Naive B cell (primary cell): ENCODE measurements at regions not wholly inside any gene's neighbourhood (a gene's known extent, or its start where the extent isn't known, plus 50 kb on each side); places are given as distances from the start of the nearest gene placed in this dataset.
A peak's percentile ranks its signal among the peaks of the same experiment; 100 is the strongest.
"Not testable (repeated sequence)": the region's sequence is repeated elsewhere in the genome, so short reads cannot be mapped to it uniquely, and the experiment has no call there.

Source experiments
- ATAC-seq, 2 donors: fragments of 150-1000 bp; cut with Tn5 transposase; 2 replicates each; pipeline ENCODE4 v1.10.0; 2021; ENCODE audit warnings: low read depth in 2 of 2, mild to moderate bottlenecking in 2 of 2, moderate library complexity in 2 of 2
- DNase-seq: peaks from one replicate; pipeline ENCODE4 v3.0.0; 2022
- H3K27ac Mint-ChIP-seq, 6 donors: one replicate each; pipeline ENCODE4 v1.8.0; 2020 to 2022; ENCODE audit warnings: mild to moderate bottlenecking in 6 of 6, mixed read lengths in 6 of 6, moderate library complexity in 5 of 6, inconsistent platforms in 2 of 6
- H3K27me3 Mint-ChIP-seq, 3 donors: one replicate each; pipeline ENCODE4 v1.8.0; 2021 to 2022; ENCODE audit warnings: mixed read lengths in 3 of 3, mild to moderate bottlenecking in 1 of 3
- H3K36me3 Mint-ChIP-seq, 2 donors: one replicate each; pipeline ENCODE4 v1.8.0; 2020 to 2022; ENCODE audit warnings: mixed read lengths in 2 of 2, inconsistent platforms in 1 of 2, mild to moderate bottlenecking in 1 of 2
- H3K4me1 Mint-ChIP-seq, 3 donors: one replicate each; pipeline ENCODE4 v1.8.0; 2020 to 2022; ENCODE audit warnings: mixed read lengths in 3 of 3, inconsistent platforms in 1 of 3, mild to moderate bottlenecking in 1 of 3, moderate library complexity in 1 of 3
- H3K4me3 Mint-ChIP-seq, 8 donors: one replicate each; pipeline ENCODE4 v1.8.0; 2020 to 2022; ENCODE audit warnings: mild to moderate bottlenecking in 8 of 8, mixed read lengths in 8 of 8, moderate library complexity in 8 of 8, inconsistent platforms in 2 of 8
- H3K9me3 Mint-ChIP-seq, 7 donors: one replicate each; pipeline ENCODE4 v1.8.0; 2020 to 2022; ENCODE audit warnings: mixed read lengths in 7 of 7, mild to moderate bottlenecking in 5 of 7, inconsistent platforms in 2 of 7, moderate library complexity in 1 of 7

GRCh38 chrX:55142206-55142918, 53.5 kb downstream of the PAGE2 start:
- Mint-ChIP-seq H3K27me3 (no peaks in the 10 kb centered on the region), H3K4me3 (no peak overlapping the region), H3K27ac (no peak overlapping the region), H3K36me3 (peaks cover 0 to 8% of the 10 kb centered on the region in 2 donors), H3K4me1 (no peaks in the 10 kb centered on the region), H3K9me3 (peaks cover 1 to 11% (median 9%) of the 10 kb centered on the region in 7 donors)
- DNase-seq (no peak), ATAC-seq (no peak)

GRCh38 chrX:55142919-55143310, 54.1 kb downstream of the PAGE2 start:
- peak overlapping the region in 1 of 6 donors; percentile 44 for H3K27ac Mint-ChIP-seq
- H3K36me3 Mint-ChIP-seq: peaks cover 0 to 8% of the 10 kb centered on the region in 2 donors
- no peaks in the 10 kb centered on the region for H3K27me3 Mint-ChIP-seq
- no peak for ATAC-seq
- H3K9me3 Mint-ChIP-seq: peaks cover 1 to 11% (median 9%) of the 10 kb centered on the region in 7 donors
- no peaks in the 10 kb centered on the region for H3K4me1 Mint-ChIP-seq
- DNase-seq: no peak
- H3K4me3 Mint-ChIP-seq: peak overlapping the region in 1 of 8 donors; percentile 66

DNA sequence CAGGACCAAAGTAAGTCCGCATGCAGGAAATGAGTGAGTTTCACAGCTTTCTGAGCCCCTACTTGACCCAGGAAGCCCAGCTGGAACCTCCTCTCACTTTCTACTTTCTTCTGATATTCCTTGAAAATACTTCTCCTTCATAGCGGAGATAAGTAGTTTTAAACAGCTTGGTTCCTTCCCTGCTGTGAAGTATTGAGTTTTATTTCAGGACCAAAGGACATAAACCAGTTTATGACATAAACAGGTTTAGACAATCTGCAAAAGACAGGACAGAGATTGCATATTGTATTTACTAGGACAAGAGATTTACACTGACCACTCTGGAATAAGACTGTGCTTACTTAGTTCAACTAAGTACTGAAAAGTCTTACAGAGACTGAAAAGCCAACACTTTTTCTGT, 54.8 kb downstream of the PAGE2 start:
- Mint-ChIP-seq H3K9me3 (peaks cover 1 to 10% (median 5%) of the 10 kb centered on the region in 7 donors), H3K36me3 (peaks cover 0 to 6% of the 10 kb centered on the region in 2 donors), H3K4me1 (no peaks in the 10 kb centered on the region), H3K27ac (no peak overlapping the region), H3K4me3 (no peak overlapping the region), H3K27me3 (no peaks in the 10 kb centered on the region)
- ATAC-seq (no peak), DNase-seq (no peak)

DNA sequence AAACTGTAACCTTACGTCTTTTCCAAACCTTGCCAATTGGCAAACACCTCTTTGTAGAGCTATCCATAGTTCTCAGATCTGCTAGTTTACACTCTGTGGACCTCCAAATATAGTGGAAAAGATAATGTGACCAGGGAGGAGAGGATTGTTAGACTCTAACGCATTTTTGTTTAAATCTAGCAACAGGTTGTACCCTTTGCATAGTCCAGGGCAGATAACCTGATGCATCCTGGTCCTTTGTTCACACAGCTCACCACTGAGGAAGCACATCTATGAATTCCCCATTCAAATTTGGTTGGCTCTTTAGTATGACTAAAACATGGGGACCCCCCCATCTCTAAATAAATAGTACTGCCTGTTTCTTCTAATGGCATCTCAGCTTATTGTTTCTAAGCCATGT, 55.9 kb downstream of the PAGE2 start:
- ATAC-seq: no peak
- peaks cover 0 to 5% (median 0%) of the 10 kb centered on the region in 7 donors for H3K9me3 Mint-ChIP-seq
- no peaks in the 10 kb centered on the region for H3K27me3 Mint-ChIP-seq
- H3K4me3 Mint-ChIP-seq: no peak overlapping the region
- no peak for DNase-seq
- H3K4me1 Mint-ChIP-seq: no peaks in the 10 kb centered on the region
- no peak overlapping the region for H3K27ac Mint-ChIP-seq
- no peaks in the 10 kb centered on the region for H3K36me3 Mint-ChIP-seq

GRCh38 chrX:55149242-55149641, 60.4 kb downstream of the PAGE2 start:
- DNase-seq: no peak
- H3K4me1 Mint-ChIP-seq: no peaks in the 10 kb centered on the region
- H3K27me3 Mint-ChIP-seq: no peaks in the 10 kb centered on the region
- H3K36me3 Mint-ChIP-seq: no peaks in the 10 kb centered on the region
- ATAC-seq: no peak
- H3K27ac Mint-ChIP-seq: no peak overlapping the region
- H3K9me3 Mint-ChIP-seq: no peaks in the 10 kb centered on the region
- H3K4me3 Mint-ChIP-seq: no peak overlapping the region

DNA sequence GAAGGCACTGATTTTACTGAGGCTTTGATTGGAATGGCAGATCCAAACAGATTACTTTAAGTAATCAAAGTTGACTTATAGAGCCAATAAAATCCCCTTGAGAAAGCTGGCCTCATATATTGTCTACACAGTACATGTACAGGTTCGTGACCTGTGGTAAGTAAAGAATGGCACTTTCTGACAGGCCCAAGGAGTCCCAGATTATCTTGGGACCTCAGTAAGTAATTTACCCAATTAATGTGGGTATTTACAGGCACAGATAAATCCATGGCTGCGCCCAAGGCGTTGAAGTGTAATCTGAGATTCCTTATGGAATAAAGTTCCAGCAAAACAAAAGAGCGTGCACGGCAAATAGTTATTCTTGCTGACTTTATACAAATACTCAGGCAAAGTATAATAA, 62.4 kb downstream of the PAGE2 start:
- ATAC-seq: no peak
- Mint-ChIP-seq H3K4me1 (no peaks in the 10 kb centered on the region), H3K27me3 (no peaks in the 10 kb centered on the region), H3K27ac (no peak overlapping the region), H3K4me3 (no peak overlapping the region), H3K36me3 (no peaks in the 10 kb centered on the region), H3K9me3 (no peaks in the 10 kb centered on the region)
- no peak for DNase-seq

- peaks cover 4 to 12% (median 8%) of the 10 kb centered on the region in 3 donors for H3K27me3 Mint-ChIP-seq
- no peak for DNase-seq
- no peak for ATAC-seq
- H3K27ac Mint-ChIP-seq: peak overlapping the region in 1 of 6 donors; percentile 68
- H3K36me3 Mint-ChIP-seq: peaks cover 0 to 7% of the 10 kb centered on the region in 2 donors
- H3K4me1 Mint-ChIP-seq: peaks cover 7 to 15% (median 10%) of the 10 kb centered on the region in 3 donors
- H3K9me3 Mint-ChIP-seq: peaks cover 0 to 4% (median 0%) of the 10 kb centered on the region in 7 donors
- H3K4me3 Mint-ChIP-seq: peak overlapping the region in 1 of 8 donors; percentile 96
These were observed 60.6 kb upstream of the PAGE5 start for GRCh38 chrX:55159551-55159950.

DNA sequence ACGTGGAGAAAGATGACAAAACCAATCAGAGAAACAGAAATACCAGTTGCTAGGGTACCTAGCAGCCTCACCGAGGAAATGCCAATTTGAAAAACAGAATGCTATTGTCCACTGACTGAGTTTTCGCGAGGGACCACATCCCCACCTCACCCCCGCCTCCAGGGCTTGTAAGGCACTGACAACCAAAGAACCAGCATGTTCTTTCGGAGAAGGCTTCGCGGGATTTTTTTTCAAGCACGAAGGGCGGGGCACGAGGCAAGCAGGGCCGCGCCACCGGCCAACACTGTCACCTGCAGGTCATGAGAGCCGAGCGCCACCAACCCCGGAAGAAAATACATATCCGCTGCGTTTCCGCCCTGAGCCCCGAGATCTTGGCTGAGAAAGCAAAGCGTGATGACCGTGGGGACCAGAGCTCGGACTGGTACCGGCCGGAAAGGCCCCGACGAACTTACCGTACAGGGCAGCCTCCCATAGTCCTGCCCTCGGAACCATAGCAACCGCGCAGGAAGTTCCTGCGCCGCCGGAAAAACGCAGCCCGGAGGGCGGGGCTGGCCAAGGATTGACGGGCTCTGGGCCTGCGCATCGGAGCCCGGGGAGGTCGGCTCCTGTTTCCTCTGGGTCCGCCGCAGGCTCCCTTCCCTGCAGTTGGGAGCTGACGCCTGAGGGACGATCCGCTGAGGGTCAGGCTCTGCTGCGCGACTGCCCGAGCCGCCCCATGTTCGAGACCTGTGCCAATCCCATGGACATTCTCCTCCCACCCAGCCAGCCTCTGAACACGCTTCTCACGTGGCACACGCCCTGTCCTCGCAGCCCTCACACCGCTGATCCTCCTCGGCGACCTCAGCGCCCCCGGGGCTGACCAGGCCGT, 59.2 kb upstream of the PAGE5 start:
- peaks cover 0 to 7% (median 0%) of the 10 kb centered on the region in 7 donors for H3K9me3 Mint-ChIP-seq
- peaks cover 7 to 15% (median 10%) of the 10 kb centered on the region in 3 donors for H3K4me1 Mint-ChIP-seq
- peaks cover 0 to 7% of the 10 kb centered on the region in 2 donors for H3K36me3 Mint-ChIP-seq
- H3K27me3 Mint-ChIP-seq: peaks cover 6 to 21% (median 21%) of the 10 kb centered on the region in 3 donors
- ATAC-seq: peak; percentile 85 to 87
- DNase-seq: peak; percentile 88
- peak overlapping the region; percentile 93 to 99 (median 98) for H3K27ac Mint-ChIP-seq
- H3K4me3 Mint-ChIP-seq: peak overlapping the region; percentile 83 to 96 (median 94)

DNA sequence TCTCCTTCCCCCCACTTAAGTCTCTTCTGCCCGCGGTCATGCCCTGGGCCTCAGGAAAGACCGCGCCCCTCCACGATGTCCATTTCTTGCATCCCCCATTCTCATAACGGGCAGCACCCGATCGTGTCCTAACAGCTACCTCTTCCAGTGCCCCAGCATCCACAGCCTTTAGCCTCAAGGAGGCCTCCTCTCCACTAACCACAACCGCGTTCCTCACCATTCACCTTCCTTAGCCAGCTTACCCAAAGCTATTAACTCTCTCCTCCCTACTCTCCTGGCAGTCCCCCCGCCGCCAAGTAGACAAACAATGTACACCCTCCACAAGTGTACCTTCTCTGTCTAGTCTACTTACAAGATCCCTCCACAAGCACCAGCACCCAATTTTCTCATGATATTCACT, 58.6 kb upstream of the PAGE5 start:
- no peak for ATAC-seq
- H3K27me3 Mint-ChIP-seq: peaks cover 10 to 27% (median 23%) of the 10 kb centered on the region in 3 donors
- H3K4me1 Mint-ChIP-seq: peaks cover 7 to 15% (median 10%) of the 10 kb centered on the region in 3 donors
- no peak for DNase-seq
- H3K36me3 Mint-ChIP-seq: peaks cover 0 to 7% of the 10 kb centered on the region in 2 donors
- peak overlapping the region; percentile 83 to 96 (median 94) for H3K4me3 Mint-ChIP-seq
- H3K27ac Mint-ChIP-seq: peak overlapping the region; percentile 93 to 99 (median 98)
- peaks cover 0 to 7% (median 0%) of the 10 kb centered on the region in 7 donors for H3K9me3 Mint-ChIP-seq

- Mint-ChIP-seq H3K9me3 (peaks cover 0 to 7% (median 0%) of the 10 kb centered on the region in 7 donors), H3K27ac (no peak overlapping the region), H3K4me3 (peak overlapping the region in 1 of 8 donors; percentile 15), H3K36me3 (peaks cover 0 to 7% of the 10 kb centered on the region in 2 donors), H3K4me1 (peaks cover 7 to 15% (median 10%) of the 10 kb centered on the region in 3 donors), H3K27me3 (peaks cover 10 to 31% (median 27%) of the 10 kb centered on the region in 3 donors)
- DNase-seq: no peak
- no peak for ATAC-seq
These were observed 57.0 kb upstream of the PAGE5 start for GRCh38 chrX:55163171-55163570.

- not testable (repeated sequence) for H3K27ac Mint-ChIP-seq, H3K36me3 Mint-ChIP-seq
These were observed 55.1 kb upstream of the PAGE5 start for GRCh38 chrX:55165026-55165425.

GRCh38 chrX:55167124-55167803, 52.9 kb upstream of the PAGE5 start:
- no peak for DNase-seq
- Mint-ChIP-seq H3K27ac (no peak overlapping the region), H3K4me3 (no peak overlapping the region), H3K4me1 (peaks cover 0 to 10% (median 0%) of the 10 kb centered on the region in 3 donors), H3K36me3 (no peaks in the 10 kb centered on the region), H3K9me3 (peaks cover 0 to 6% (median 0%) of the 10 kb centered on the region in 7 donors), H3K27me3 (peaks cover 10 to 31% (median 27%) of the 10 kb centered on the region in 3 donors)
- no peak for ATAC-seq

More at GRCh38 chrX:55165026-55165425, 55.1 kb upstream of the PAGE5 start:
- Mint-ChIP-seq H3K4me1 (peaks cover 7 to 15% (median 8%) of the 10 kb centered on the region in 3 donors), H3K4me3 (peak overlapping the region in 1 of 8 donors; percentile 36), H3K27me3 (peaks cover 10 to 31% (median 27%) of the 10 kb centered on the region in 3 donors)
- not testable (repeated sequence) for DNase-seq, H3K9me3 Mint-ChIP-seq, ATAC-seq

- H3K4me1 Mint-ChIP-seq: peaks cover 0 to 10% (median 0%) of the 10 kb centered on the region in 3 donors
- DNase-seq (no peak), ATAC-seq (no peak)
- H3K27ac Mint-ChIP-seq: no peak overlapping the region
- H3K27me3 Mint-ChIP-seq: peaks cover 6 to 27% (median 20%) of the 10 kb centered on the region in 3 donors
- no peaks in the 10 kb centered on the region for H3K36me3 Mint-ChIP-seq
- no peak overlapping the region for H3K4me3 Mint-ChIP-seq
- peaks cover 0 to 6% (median 0%) of the 10 kb centered on the region in 7 donors for H3K9me3 Mint-ChIP-seq
These were observed 52.2 kb upstream of the PAGE5 start for GRCh38 chrX:55167901-55168300.
